Activated T-helper 1 cell treated with anti-CD3 and anti-CD28 coated beads, Interleukin-12 subunit alpha, Interleukin-12 subunit beta, Interleukin-2, Interleukin-4 antibody, amounts not matched to agents 30 ng/mL and 10 ng/mL and 1 ng/mL, durations not matched to agents 14 hours and 24 hours and 36 hours (primary cell): ENCODE measurements at regions not wholly inside any gene's neighbourhood (a gene's known extent, or its start where the extent isn't known, plus 50 kb on each side); places are given as distances from the start of the nearest gene placed in this dataset.
"Not testable (repeated sequence)": the region's sequence is repeated elsewhere in the genome, so short reads cannot be mapped to it uniquely, and the experiment has no call there.

ENCODE experiments used
- DNase-seq: peaks from one replicate; pipeline ENCODE4 v3.0.0; 2021; ENCODE audit warnings: low spot score
- H3K27ac Mint-ChIP-seq: one replicate; pipeline ENCODE4 v1.8.0; 2021; ENCODE audit warnings: mild to moderate bottlenecking, mixed read lengths
- H3K27me3 Mint-ChIP-seq: one replicate; pipeline ENCODE4 v1.8.0; 2022; ENCODE audit warnings: mild to moderate bottlenecking, moderate library complexity, mixed read lengths; ENCODE audit not compliant: insufficient read depth
- H3K36me3 Mint-ChIP-seq: one replicate; pipeline ENCODE4 v1.8.0; 2021; ENCODE audit warnings: low read depth, mixed read lengths
- H3K4me1 Mint-ChIP-seq: one replicate; pipeline ENCODE4 v1.8.0; 2021; ENCODE audit warnings: low read depth, mixed read lengths
- H3K4me3 Mint-ChIP-seq: one replicate; pipeline ENCODE4 v1.8.0; 2021; ENCODE audit warnings: mild to moderate bottlenecking, moderate library complexity, mixed read lengths
- H3K9me3 Mint-ChIP-seq: one replicate; pipeline ENCODE4 v1.8.0; 2021; ENCODE audit warnings: mixed read lengths
- intact Hi-C: fragments of 100-400 bp; cut with micrococcal nuclease; formaldehyde crosslinking; loops from one replicate; pipeline ENCODE4 v1.15.1; 2024

DNA sequence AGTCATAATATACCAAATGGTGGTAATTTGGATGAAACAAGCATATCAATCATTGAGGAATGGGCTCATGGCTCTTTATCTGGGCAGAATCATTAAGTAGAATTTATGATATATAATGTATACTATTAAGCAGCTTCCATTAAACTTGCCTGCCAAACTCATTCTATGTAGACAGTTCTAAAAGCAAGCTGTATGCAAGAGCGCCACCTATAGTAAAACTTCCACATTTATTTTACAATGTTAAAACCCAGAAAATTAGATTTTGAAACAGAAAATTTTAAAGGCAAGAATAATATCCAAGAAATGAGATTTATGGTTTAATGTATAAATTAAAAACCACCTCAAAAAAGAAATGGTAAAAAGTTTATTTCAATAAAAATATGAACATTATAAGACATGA lies 161.5 kb downstream of the MZT1 start:
- no peak for DNase-seq
- H3K27me3 Mint-ChIP-seq: no peaks in the 10 kb centered on the region
- intact Hi-C loops: no loop called here

DNA sequence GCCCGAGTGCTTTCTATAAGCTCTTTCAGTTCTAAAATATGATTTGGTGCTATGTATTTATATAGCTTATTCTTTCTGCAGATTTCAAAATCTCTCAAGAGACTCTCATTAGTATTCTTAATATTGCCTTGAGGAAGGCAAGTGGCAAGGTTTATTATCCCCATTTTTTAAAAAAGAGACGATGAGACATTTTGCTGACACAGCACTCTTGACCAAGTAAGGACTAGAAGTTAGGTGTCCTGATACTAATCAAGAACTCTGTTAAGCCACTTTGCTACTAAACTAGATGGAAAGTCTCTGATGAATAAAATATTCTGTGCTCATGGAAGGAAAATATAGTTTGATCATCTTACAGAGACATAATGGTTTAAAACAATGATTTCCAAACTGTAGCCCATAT lies 164.7 kb downstream of the MZT1 start:
- no peaks in the 10 kb centered on the region for H3K36me3 Mint-ChIP-seq
- intact Hi-C loops: no loop called here
- H3K27ac Mint-ChIP-seq: no peak overlapping the region
- DNase-seq: no peak
- no peaks in the 10 kb centered on the region for H3K4me1 Mint-ChIP-seq
- H3K9me3 Mint-ChIP-seq: no peaks in the 10 kb centered on the region
- H3K27me3 Mint-ChIP-seq: no peaks in the 10 kb centered on the region
- no peak overlapping the region for H3K4me3 Mint-ChIP-seq

More for the DNA sequence above, 161.5 kb downstream of the MZT1 start:
- Mint-ChIP-seq H3K4me3 (no peak overlapping the region), H3K36me3 (no peaks in the 10 kb centered on the region), H3K27ac (no peak overlapping the region), H3K4me1 (no peaks in the 10 kb centered on the region), H3K9me3 (no peaks in the 10 kb centered on the region)

DNA sequence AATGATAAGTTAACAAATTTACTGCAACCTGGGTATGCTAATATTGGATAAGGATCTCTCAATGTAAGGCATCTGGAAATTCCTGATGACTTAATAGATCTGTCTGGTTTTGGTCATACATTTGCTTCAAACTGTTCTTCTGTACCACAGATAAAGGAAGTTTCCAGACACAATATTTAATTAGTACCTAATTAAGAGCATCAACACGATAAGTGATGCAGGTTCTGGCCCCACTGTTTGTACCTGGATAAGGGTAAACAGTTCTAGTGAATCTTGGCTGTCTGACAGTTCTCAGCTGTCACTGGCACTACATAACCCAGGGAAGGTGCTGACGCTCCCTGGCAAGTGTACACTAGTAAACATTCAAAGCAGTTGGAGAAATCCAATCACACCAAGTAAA lies 165.6 kb downstream of the MZT1 start:
- H3K4me1 Mint-ChIP-seq: no peaks in the 10 kb centered on the region
- DNase-seq: no peak
- intact Hi-C loops: no loop called here
- no peaks in the 10 kb centered on the region for H3K27me3 Mint-ChIP-seq
- H3K27ac Mint-ChIP-seq: no peak overlapping the region
- H3K36me3 Mint-ChIP-seq: no peaks in the 10 kb centered on the region
- no peak overlapping the region for H3K4me3 Mint-ChIP-seq
- H3K9me3 Mint-ChIP-seq: no peaks in the 10 kb centered on the region

DNA sequence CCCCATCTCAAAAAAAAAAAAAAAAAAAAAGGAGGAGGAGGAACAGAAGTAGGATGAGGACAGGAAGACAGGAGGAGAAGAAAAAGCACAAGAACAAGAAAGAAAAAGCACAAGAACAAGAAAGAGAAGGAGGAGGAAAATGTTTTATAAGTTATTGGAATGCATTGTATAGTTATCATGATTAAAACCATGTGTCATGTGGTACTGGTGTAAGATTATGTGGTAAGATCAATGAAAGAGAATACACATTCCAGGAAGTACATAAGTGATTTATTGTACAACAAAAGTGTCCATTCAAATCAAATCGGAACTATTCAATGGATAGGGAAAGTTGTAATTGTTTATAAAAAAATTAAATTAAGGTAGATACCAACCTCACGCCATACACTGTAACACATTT lies 167.7 kb downstream of the MZT1 start:
- H3K27me3 Mint-ChIP-seq: no peaks in the 10 kb centered on the region
- H3K27ac Mint-ChIP-seq: no peak overlapping the region
- H3K4me1 Mint-ChIP-seq: no peaks in the 10 kb centered on the region
- intact Hi-C loops: no loop called here
- DNase-seq: no peak
- no peaks in the 10 kb centered on the region for H3K9me3 Mint-ChIP-seq
- no peaks in the 10 kb centered on the region for H3K36me3 Mint-ChIP-seq
- H3K4me3 Mint-ChIP-seq: no peak overlapping the region

DNA sequence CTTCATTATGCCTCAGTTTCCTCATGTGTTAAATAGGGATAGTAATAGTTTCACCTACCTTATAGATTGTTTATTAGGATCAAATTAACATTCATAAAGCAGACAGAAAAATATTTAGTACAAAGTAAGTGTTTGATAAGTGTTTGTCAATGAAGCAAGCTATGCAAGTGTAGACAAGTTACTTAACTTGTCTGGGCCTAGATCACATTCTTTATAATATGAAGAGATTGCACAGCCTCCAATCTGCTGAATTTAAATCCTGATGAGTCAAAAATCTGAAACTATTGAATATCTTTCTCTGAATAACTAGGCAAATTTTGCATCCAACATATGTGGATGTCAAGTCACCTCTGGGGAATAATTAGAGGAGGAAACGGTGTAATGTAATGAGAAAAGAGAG lies 170.5 kb downstream of the MZT1 start:
- Mint-ChIP-seq H3K36me3 (no peaks in the 10 kb centered on the region), H3K4me1 (no peaks in the 10 kb centered on the region), H3K4me3 (no peak overlapping the region), H3K9me3 (no peaks in the 10 kb centered on the region), H3K27ac (no peak overlapping the region), H3K27me3 (no peaks in the 10 kb centered on the region)
- no peak for DNase-seq
- intact Hi-C loops: no loop called here

DNA sequence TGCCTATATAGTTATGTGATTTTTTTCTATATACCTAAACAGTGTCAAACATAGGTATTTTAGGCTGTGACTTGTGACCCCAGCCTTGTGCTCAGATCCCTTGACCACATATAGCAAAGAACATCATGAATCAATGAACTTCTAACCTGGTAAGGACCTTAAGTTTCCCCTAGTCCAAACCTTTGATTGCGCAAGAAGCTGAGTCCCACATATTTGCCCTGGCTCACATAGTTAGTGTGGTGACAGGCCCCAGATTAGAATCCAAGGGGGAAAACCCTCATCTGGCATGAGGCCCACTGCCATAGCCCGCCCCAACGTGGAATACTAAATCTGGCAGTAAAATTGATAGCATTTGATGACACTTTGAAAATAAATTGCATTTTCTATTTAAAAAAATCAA lies 171.8 kb downstream of the MZT1 start:
- no peaks in the 10 kb centered on the region for H3K9me3 Mint-ChIP-seq
- intact Hi-C loops: no loop called here
- H3K27ac Mint-ChIP-seq: no peak overlapping the region
- no peak overlapping the region for H3K4me3 Mint-ChIP-seq
- no peaks in the 10 kb centered on the region for H3K4me1 Mint-ChIP-seq
- no peaks in the 10 kb centered on the region for H3K27me3 Mint-ChIP-seq
- H3K36me3 Mint-ChIP-seq: no peaks in the 10 kb centered on the region
- DNase-seq: no peak

DNA sequence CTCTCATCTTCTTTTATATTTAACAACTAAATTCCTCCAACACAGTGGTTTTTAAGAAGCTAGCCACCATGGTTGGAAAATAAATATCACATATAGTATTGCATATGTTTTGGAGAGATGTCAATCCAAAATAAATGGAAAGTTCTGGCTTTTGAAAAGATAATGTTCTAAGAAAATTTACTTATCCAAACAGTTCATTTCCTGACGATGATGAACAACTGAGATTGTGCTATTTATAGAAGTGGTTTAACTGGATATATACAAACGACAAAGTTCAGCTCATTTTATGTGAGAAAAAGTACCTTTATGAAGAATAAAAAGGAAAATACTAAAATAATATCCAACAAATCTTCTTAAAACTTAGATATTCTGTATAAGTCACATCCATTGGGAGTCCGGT lies 174.7 kb downstream of the MZT1 start:
- H3K36me3 Mint-ChIP-seq: no peaks in the 10 kb centered on the region
- H3K9me3 Mint-ChIP-seq: no peaks in the 10 kb centered on the region
- intact Hi-C loops: no loop called here
- no peak for DNase-seq
- no peak overlapping the region for H3K27ac Mint-ChIP-seq
- H3K4me1 Mint-ChIP-seq: no peaks in the 10 kb centered on the region
- no peak overlapping the region for H3K4me3 Mint-ChIP-seq
- no peaks in the 10 kb centered on the region for H3K27me3 Mint-ChIP-seq

DNA sequence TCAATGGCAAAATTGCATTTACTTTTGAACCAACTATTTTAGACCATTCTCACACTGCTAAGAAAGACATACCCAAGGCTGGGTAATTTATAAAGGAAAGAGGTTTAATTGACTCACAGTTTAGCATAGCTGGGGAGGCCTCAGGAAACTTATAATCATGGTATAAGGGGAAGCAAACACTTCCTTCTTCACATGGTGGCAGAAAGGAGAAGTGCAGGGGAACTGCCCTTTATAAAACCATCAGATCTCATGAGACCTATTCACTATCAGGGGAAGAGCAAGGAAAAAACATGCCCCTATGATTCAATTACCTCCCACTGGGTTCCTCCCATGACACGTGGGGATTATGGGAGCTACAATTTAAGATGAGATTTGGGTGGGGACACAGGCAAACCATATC lies 181.5 kb downstream of the MZT1 start:
- H3K9me3 Mint-ChIP-seq, intact Hi-C loops, H3K4me1 Mint-ChIP-seq, H3K27me3 Mint-ChIP-seq, H3K27ac Mint-ChIP-seq, H3K4me3 Mint-ChIP-seq, H3K36me3 Mint-ChIP-seq, DNase-seq: not testable (repeated sequence)

DNA sequence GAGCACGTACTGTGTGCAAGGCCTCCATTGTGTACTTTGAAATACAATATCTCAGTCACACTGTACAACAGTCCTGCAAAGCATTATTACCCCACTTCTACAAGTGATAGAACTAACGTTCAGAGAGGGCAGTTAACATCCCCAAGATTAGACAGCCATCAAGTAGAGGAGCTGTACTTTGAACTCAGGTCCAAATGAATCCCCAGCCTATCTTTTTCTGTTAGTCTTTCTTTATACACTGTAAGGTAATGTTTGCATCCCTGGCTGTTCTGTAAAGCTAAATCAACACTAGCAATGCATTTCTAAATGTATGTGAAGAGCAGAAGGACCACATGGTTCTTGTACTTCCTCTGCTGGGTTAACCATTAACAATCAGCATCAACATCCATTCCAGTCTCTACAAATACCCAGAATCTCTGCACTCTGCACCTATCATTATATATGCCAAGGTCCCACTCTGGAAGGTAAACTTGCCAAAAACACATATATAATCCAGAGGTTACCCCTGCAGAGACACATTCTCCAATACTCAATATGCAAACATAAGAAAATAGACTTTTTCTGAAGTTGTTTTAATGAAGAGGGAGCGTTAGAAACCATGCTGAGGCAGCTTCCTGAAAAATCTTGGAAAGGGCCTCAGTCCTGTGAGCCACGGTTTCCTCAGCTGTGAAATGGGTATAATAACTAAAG lies 182.3 kb downstream of the MZT1 start:
- DNase-seq: no peak
- intact Hi-C loops: no loop called here
- no peak overlapping the region for H3K4me3 Mint-ChIP-seq
- H3K27me3 Mint-ChIP-seq: no peaks in the 10 kb centered on the region
- no peaks in the 10 kb centered on the region for H3K9me3 Mint-ChIP-seq
- H3K36me3 Mint-ChIP-seq: no peaks in the 10 kb centered on the region
- H3K4me1 Mint-ChIP-seq: no peaks in the 10 kb centered on the region
- H3K27ac Mint-ChIP-seq: no peak overlapping the region

DNA sequence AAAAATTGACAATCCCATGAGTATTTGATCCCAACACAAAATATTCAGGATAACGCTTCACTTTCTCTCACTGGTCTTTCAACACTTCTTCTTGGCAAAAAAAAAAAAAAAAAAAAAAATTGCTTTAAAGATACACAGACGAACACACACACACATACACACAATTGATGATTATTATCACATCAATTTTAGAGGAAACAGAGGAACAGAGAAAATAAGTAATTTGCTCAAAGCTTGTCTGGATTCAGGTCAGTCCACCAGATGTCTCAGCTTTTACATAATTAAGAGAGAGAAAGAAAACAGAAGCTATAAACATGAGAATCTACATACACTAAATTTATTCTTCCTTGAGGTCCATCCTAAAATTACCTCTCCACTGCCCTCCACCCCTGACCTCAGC lies 183.4 kb downstream of the MZT1 start:
- no peaks in the 10 kb centered on the region for H3K9me3 Mint-ChIP-seq
- H3K36me3 Mint-ChIP-seq: no peaks in the 10 kb centered on the region
- intact Hi-C loops: no loop called here
- no peaks in the 10 kb centered on the region for H3K27me3 Mint-ChIP-seq
- DNase-seq: no peak
- H3K4me1 Mint-ChIP-seq: no peaks in the 10 kb centered on the region
- H3K4me3 Mint-ChIP-seq: no peak overlapping the region
- no peak overlapping the region for H3K27ac Mint-ChIP-seq

DNA sequence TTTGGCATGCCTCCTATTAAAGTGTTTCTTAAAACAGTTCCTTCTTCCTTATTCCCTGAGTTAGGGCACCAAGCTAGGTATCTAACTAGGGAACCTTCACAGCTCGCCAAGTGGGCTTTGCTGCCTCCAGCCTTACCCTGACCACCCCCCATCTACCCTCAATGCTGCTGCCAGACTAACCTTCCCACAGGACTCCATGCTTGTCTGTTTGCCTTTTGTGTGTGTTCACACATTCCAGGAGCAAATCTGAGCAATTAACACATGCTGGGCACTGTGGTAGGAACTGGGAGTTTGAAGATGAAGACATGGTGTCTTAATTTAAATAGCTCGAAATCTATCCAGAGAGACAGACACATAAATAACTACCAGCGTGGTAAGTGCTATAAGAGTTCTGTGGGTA lies 185.2 kb downstream of the MZT1 start:
- Mint-ChIP-seq H3K36me3 (no peaks in the 10 kb centered on the region), H3K4me3 (no peak overlapping the region), H3K27ac (no peak overlapping the region), H3K4me1 (no peaks in the 10 kb centered on the region), H3K27me3 (no peaks in the 10 kb centered on the region), H3K9me3 (no peaks in the 10 kb centered on the region)
- no peak for DNase-seq
- intact Hi-C loops: no loop called here

DNA sequence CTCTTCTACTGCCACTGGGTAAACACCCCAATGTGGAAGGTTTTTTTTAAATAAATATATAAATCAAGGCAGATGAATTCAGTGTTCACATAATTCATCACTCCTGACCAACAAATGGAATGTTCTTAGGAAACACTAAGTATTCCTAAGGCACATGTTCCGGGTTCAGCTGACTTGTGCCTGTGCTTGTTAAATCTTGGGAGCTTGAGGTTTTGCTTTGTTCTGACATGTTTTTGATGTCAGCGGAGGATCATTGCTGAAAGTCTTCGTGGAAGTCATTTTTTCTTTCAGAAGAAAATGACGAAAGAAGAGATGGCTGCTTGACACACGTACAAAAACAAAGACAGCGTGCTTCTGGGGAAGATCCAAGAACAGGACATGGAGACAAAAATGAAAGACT lies 185.8 kb downstream of the MZT1 start:
- H3K36me3 Mint-ChIP-seq: no peaks in the 10 kb centered on the region
- intact Hi-C loops: no loop called here

DNA sequence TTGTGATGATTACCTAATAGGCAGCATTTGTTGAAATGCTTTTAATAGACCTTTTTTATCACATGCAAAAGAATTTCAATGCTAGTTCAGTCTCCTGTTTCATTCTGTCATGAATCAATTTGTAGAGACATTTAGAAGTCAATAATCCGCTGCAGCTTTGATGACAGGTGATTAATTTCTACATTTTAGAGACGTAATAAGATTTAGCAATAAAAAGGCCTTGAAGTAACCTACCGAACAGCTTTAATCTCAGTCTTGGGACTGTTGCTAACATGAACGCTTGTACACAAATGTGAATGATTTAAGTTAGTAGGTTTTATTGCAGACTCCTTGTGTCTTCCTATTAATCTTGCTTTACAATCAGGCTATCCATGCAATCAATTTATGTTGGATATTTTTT lies 186.5 kb downstream of the MZT1 start:
- Mint-ChIP-seq H3K9me3 (no peaks in the 10 kb centered on the region), H3K27me3 (no peaks in the 10 kb centered on the region), H3K4me1 (no peaks in the 10 kb centered on the region), H3K4me3 (no peak overlapping the region), H3K27ac (no peak overlapping the region), H3K36me3 (no peaks in the 10 kb centered on the region)
- no peak for DNase-seq
- intact Hi-C loops: no loop called here

More for the DNA sequence above, 185.8 kb downstream of the MZT1 start:
- Mint-ChIP-seq H3K27ac (no peak overlapping the region), H3K9me3 (no peaks in the 10 kb centered on the region), H3K4me1 (no peaks in the 10 kb centered on the region), H3K27me3 (no peaks in the 10 kb centered on the region), H3K4me3 (no peak overlapping the region)
- no peak for DNase-seq

DNA sequence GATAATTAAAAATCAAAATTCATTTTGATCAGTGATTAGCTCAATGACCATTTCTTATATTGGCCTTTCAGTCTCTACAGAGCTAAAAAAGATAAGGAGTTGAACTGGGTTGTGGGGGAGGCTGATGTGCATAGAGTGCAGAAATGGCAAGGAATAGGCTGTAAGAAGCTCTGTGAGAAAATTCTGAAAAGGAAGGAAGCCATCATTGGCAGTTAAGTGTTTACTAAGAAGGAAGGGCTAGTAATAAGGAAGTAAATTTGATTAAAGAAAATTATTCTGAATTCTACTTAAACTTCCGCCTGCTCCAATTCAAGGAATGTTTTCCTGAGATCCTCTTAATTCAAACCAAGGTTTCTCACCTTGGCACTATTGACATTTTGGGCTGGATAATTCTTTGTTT lies 187.5 kb downstream of the MZT1 start:
- Mint-ChIP-seq H3K27ac (no peak overlapping the region), H3K4me1 (no peaks in the 10 kb centered on the region), H3K36me3 (no peaks in the 10 kb centered on the region), H3K27me3 (no peaks in the 10 kb centered on the region), H3K9me3 (no peaks in the 10 kb centered on the region), H3K4me3 (no peak overlapping the region)
- DNase-seq: no peak
- intact Hi-C loops: no loop called here
